Keratinocyte (primary cell): ENCODE measurements at regions not wholly inside any gene's neighbourhood (a gene's known extent, or its start where the extent isn't known, plus 50 kb on each side); places are given as distances from the start of the nearest gene placed in this dataset.

Experiments
- DNase-seq: peaks from one replicate; pipeline ENCODE4 v3.0.0-alpha.2; 2011; ENCODE audit warnings: low read depth, missing footprints, low spot score
- FAIRE-seq: peaks from 2 replicates; lab custom pipeline; 2011; peaks lifted over from hg19 to GRCh38; lab: Jason Lieb, UNC
- H2AFZ ChIP-seq: 2 replicates; pipeline ENCODE4 v1.6.0; 2012; ENCODE audit warnings: low read length, control low read depth, inconsistent platforms; ENCODE audit not compliant: control insufficient read depth
- H3K27ac ChIP-seq: 2 replicates; pipeline ENCODE4 v1.5.1; 2011; ENCODE audit warnings: low read length; ENCODE audit not compliant: control insufficient read depth, insufficient read depth
- H3K27me3 ChIP-seq: 3 replicates; pipeline ENCODE4 v1.6.0; 2011; ENCODE audit warnings: low read length; ENCODE audit not compliant: control insufficient read depth, insufficient read depth; ENCODE audit errors: extremely low read depth
- H3K36me3 ChIP-seq, 2 experiments: 2 replicates in 1 of 2; 3 replicates in 1 of 2; pipeline ENCODE4 v1.5.1; 2011; ENCODE audit warnings: low read length in 2 of 2, mild to moderate bottlenecking in 1 of 2; ENCODE audit not compliant: control insufficient read depth in 2 of 2, insufficient read depth in 2 of 2; ENCODE audit errors: extremely low read depth in 1 of 2
- H3K4me1 ChIP-seq: 3 replicates; pipeline ENCODE4 v1.5.1; 2011; ENCODE audit warnings: low read length; ENCODE audit not compliant: control insufficient read depth, insufficient read depth; ENCODE audit errors: extremely low read depth
- H3K4me2 ChIP-seq: 3 replicates; pipeline ENCODE4 v1.6.0; 2011; ENCODE audit warnings: low read depth, low read length; ENCODE audit not compliant: control insufficient read depth, insufficient read depth; ENCODE audit errors: extremely low read depth
- H3K4me3 ChIP-seq, 3 experiments: fragments of 200-600 bp in 1 of 3; sonication (generic) in 1 of 3; 2 replicates in 2 of 3; 3 replicates in 1 of 3; pipeline ENCODE4 v1.5.1; 2011 to 2016; ENCODE audit warnings: low read length in 3 of 3, mild to moderate bottlenecking in 3 of 3, control low read depth in 2 of 3, inconsistent platforms in 1 of 3, low read depth in 1 of 3, mixed read lengths in 1 of 3, mixed run types in 1 of 3, moderate library complexity in 1 of 3; ENCODE audit not compliant: control insufficient read depth in 2 of 3, insufficient read depth in 2 of 3; ENCODE audit errors: extremely low read depth in 1 of 3
- H3K79me2 ChIP-seq: 2 replicates; pipeline ENCODE4 v1.6.0; 2012; ENCODE audit warnings: low read length; ENCODE audit not compliant: control insufficient read depth, insufficient read depth
- H3K9ac ChIP-seq: 3 replicates; pipeline ENCODE4 v1.6.0; 2011; ENCODE audit warnings: low read length; ENCODE audit not compliant: control insufficient read depth, insufficient read depth; ENCODE audit errors: extremely low read depth
- H3K9me1 ChIP-seq: 3 replicates; pipeline ENCODE4 v1.6.0; 2011; ENCODE audit warnings: low read length; ENCODE audit not compliant: control insufficient read depth, insufficient read depth; ENCODE audit errors: extremely low read depth
- H3K9me3 ChIP-seq: 2 replicates; pipeline ENCODE4 v1.5.1; 2012; ENCODE audit warnings: low read depth, low read length; ENCODE audit not compliant: control insufficient read depth
- H4K20me1 ChIP-seq: 3 replicates; pipeline ENCODE4 v1.6.0; 2011; ENCODE audit warnings: low read length; ENCODE audit not compliant: control insufficient read depth, insufficient read depth; ENCODE audit errors: extremely low read depth
- EZH2 ChIP-seq: IDR thresholded peaks from one replicate; pipeline ENCODE4 v1.6.1; 2012; ENCODE audit warnings: inconsistent platforms, mild to moderate bottlenecking, low read length, moderate library complexity
- dilution Hi-C: fragments of 300-500 bp; cut with MboI; formaldehyde crosslinking; loops from one replicate; pipeline ENCODE4 v1.7.0; 2020; ENCODE audit warnings: low sequenced_read_pairs; ENCODE audit not compliant: extremely low pct_ligation_motif_present
- TF ChIP-seq, protein P1 (sequence below), 3 experiments: IDR thresholded peaks in 1 of 3; conservative IDR thresholded peaks in 1 of 3; optimal IDR thresholded peaks in 1 of 3; 2 replicates in 2 of 3; 3 replicates in 1 of 3; pipeline versions ENCODE3 to v1.5.1; 2011; ENCODE audit warnings: low read length in 3 of 3, mild to moderate bottlenecking in 3 of 3, moderate library complexity in 2 of 3, control low read depth in 1 of 3, inconsistent platforms in 1 of 3; ENCODE audit not compliant: insufficient read depth in 2 of 3; ENCODE audit errors: extremely low read depth in 1 of 3

DNA sequence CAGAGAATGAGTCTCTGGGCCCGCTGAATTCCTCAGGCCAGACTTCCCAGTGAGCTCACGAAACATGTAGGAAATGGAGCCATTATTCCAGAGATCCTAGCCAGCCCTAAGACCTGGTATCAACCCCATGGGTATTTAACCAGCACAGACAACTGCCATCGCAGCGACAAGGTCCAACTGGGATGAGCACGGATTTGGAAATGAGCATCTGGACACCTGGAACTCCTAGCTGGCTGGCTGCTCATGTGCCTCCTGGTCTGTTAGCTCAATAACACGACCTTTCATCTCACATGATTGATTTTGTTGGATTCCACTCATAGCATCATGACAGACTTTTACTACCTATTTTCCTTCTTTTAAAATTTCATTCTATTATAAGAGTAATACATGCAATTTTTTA, 51.0 kb downstream of the POU3F3 start:
- no peaks in the 10 kb centered on the region for H3K27me3 ChIP-seq
- H3K4me3 ChIP-seq, result no peak overlapping the region
- H3K79me2 ChIP-seq, result no peaks in the 10 kb centered on the region
- no peak overlapping the region for H3K27ac ChIP-seq
- no peak overlapping the region for H2AFZ ChIP-seq
- dilution Hi-C loops, result no loop called here
- FAIRE-seq (no peak), DNase-seq (no peak)
- H3K9ac ChIP-seq, result no peak overlapping the region
- no peaks in the 10 kb centered on the region for H3K9me1 ChIP-seq
- no peaks in the 10 kb centered on the region for H4K20me1 ChIP-seq
- TF ChIP-seq EZH2, result no peak
- TF ChIP-seq, protein P1, sequence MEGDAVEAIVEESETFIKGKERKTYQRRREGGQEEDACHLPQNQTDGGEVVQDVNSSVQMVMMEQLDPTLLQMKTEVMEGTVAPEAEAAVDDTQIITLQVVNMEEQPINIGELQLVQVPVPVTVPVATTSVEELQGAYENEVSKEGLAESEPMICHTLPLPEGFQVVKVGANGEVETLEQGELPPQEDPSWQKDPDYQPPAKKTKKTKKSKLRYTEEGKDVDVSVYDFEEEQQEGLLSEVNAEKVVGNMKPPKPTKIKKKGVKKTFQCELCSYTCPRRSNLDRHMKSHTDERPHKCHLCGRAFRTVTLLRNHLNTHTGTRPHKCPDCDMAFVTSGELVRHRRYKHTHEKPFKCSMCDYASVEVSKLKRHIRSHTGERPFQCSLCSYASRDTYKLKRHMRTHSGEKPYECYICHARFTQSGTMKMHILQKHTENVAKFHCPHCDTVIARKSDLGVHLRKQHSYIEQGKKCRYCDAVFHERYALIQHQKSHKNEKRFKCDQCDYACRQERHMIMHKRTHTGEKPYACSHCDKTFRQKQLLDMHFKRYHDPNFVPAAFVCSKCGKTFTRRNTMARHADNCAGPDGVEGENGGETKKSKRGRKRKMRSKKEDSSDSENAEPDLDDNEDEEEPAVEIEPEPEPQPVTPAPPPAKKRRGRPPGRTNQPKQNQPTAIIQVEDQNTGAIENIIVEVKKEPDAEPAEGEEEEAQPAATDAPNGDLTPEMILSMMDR (optimal IDR thresholded peaks at IDR 0.05 in 1 of 3, IDR thresholded peaks at IDR 0.05 in 1 of 3, conservative IDR thresholded peaks at IDR 0.05 in 1 of 3; ENCODE audit: extremely low read depth in 1 of 3, insufficient read depth in 2 of 3, low read length in 3 of 3), result no peak
- H3K9me3 ChIP-seq, result no peaks in the 10 kb centered on the region
- H3K36me3 ChIP-seq, result no peaks in the 10 kb centered on the region
- no peaks in the 10 kb centered on the region for H3K4me1 ChIP-seq
- no peak overlapping the region for H3K4me2 ChIP-seq

DNA sequence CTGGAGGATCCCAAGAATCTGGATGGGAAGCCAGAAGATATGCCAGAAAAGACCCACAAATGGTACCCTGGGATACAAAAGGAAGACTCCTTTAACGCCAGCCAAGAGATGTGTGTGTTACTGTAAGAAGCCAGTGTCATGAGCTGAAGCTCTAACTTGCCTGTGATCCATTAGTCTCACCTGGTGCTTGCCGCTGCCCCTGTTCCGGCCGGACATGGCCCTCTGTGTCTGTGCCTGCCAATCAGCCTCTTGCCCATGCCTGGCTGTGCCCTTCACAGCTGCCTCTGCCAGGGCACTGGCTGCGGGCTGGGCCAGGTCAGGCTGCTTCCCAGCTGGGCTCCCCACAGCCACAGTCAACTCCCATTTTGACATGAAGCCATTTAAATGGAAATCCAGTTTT, 55.4 kb downstream of the POU3F3 start:
- H3K27ac ChIP-seq, result no peak overlapping the region
- H3K9me3 ChIP-seq, result no peaks in the 10 kb centered on the region
- dilution Hi-C loops, result no loop called here
- TF ChIP-seq EZH2, result no peak
- TF ChIP-seq, protein P1 (optimal IDR thresholded peaks at IDR 0.05 in 1 of 3, IDR thresholded peaks at IDR 0.05 in 1 of 3, conservative IDR thresholded peaks at IDR 0.05 in 1 of 3; ENCODE audit: extremely low read depth in 1 of 3, insufficient read depth in 2 of 3, low read length in 3 of 3), result no peak
- H3K36me3 ChIP-seq, result no peaks in the 10 kb centered on the region
- H3K9ac ChIP-seq, result no peak overlapping the region
- H2AFZ ChIP-seq, result no peak overlapping the region
- no peaks in the 10 kb centered on the region for H4K20me1 ChIP-seq
- H3K79me2 ChIP-seq, result no peaks in the 10 kb centered on the region
- H3K4me2 ChIP-seq, result no peak overlapping the region
- DNase-seq (no peak), FAIRE-seq (no peak)
- H3K4me1 ChIP-seq, result no peaks in the 10 kb centered on the region
- no peaks in the 10 kb centered on the region for H3K27me3 ChIP-seq
- H3K4me3 ChIP-seq, result no peak overlapping the region
- no peaks in the 10 kb centered on the region for H3K9me1 ChIP-seq
